SK-N-DZ (cell line): ENCODE measurements at regions not wholly inside any gene's neighbourhood (a gene's known extent, or its start where the extent isn't known, plus 50 kb on each side); places are given as distances from the start of the nearest gene placed in this dataset.
"Not testable (repeated sequence)": the region's sequence is repeated elsewhere in the genome, so short reads cannot be mapped to it uniquely, and the experiment has no call there.

Source experiments
- DNase-seq: peaks from one replicate; pipeline ENCODE4 v3.0.0-alpha.2; 2015; ENCODE audit warnings: low spot score

DNA sequence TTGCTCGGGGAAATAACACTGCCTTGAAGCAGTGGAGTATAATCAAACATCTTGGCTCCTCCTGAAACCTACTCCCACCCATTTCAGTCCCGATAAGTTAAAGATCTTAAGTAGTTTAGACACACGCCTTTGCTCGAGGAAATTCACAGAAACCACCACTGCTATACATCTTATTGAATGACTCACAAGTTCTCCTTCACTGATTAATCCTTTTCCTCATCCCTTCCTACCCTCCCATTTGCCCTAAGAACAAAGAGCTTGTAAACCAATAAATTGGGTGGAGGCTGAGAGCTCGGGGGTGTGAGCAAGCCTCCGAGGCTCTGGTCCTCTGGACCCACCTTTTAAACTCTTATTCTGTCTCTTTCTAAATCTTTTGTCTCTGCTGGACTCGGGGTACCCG, 86.5 kb downstream of the XCL2 start:
- not testable (repeated sequence) for DNase-seq

- no peak for DNase-seq
Measured at GRCh38 chr1:168455764-168456163, 88.0 kb downstream of the XCL2 start.

DNA sequence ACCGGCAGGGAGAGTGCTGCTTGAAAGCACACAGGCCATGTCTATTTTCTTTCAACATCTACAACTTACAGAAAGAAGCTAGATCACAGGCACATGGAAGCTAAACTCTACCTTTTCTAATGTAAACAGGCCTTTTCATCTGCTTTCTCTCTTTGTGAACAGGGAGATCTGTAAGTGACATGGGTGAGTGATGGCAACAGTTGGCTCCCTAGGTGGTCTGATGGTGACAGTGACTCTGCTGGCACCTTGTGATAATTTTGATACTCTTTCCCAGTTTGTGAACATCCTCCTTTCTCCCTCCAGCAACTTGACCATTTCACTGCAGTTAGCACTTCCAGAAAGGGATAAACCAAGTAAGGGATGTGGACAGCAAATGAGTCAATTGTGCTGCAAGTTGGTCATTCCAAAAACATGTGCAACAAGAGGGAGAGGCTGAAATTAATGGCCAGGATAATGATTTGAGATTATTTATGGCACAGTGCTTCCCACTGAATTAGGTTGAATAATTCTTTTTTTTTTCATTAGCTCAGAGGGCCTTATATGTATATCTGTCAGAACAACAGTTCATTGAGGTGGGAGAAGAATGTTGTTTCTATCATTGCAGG, 89.5 kb downstream of the XCL2 start:
- DNase-seq: no peak

- DNase-seq: no peak
Measured at GRCh38 chr1:168453056-168453455, 90.7 kb downstream of the XCL2 start.

- no peak for DNase-seq
Measured at GRCh38 chr1:168452329-168452728, 91.5 kb downstream of the XCL2 start.

- DNase-seq: no peak
Measured at GRCh38 chr1:168447871-168448270, 95.9 kb downstream of the XCL2 start.

- no peak for DNase-seq
Measured at GRCh38 chr1:168446081-168446480, 97.7 kb downstream of the XCL2 start.

DNA sequence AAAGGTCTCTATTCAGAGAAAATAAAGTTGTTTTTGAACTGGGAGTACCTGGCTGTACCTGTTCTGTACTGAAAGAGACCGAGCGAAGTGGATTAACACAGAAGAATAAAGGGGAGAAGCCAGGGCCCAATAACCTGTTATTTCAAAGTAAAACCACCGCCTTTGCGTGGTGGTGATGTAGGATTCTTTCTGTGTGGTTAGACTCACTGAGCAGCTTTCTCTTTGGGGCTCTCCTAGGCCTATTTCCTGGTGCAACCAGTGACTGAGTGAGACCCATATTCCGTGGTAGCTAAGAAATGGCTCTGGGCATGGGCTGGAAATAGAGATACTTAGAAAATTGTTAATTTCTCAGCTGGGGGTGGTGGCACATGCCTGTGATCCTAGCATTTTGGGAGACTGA, 99.9 kb downstream of the XCL2 start:
- DNase-seq: no peak

GRCh38 chr1:168443356-168443755, 100.4 kb downstream of the XCL2 start:
- no peak for DNase-seq

DNA sequence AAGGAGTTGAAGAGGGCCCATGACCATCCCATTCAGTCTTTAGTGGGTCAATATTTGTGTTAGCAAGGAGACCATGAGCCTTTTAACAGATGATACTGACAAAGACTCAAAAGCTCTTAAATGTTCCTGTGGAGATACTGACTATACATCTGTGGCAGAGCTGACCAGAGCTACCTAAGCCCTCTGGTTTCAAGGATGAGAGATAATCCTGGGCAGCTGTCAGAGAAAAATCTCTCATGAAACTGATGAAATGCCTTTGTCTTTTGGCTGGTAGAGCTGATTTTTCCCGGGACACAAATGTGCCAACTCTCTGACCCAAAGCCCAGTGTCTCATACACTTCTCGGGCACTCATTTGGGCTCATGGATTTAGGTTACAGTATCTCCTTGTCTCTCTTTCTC, 100.9 kb downstream of the XCL2 start:
- DNase-seq: no peak

GRCh38 chr1:168441745-168442144, 102.1 kb downstream of the XCL2 start:
- DNase-seq: no peak

DNA sequence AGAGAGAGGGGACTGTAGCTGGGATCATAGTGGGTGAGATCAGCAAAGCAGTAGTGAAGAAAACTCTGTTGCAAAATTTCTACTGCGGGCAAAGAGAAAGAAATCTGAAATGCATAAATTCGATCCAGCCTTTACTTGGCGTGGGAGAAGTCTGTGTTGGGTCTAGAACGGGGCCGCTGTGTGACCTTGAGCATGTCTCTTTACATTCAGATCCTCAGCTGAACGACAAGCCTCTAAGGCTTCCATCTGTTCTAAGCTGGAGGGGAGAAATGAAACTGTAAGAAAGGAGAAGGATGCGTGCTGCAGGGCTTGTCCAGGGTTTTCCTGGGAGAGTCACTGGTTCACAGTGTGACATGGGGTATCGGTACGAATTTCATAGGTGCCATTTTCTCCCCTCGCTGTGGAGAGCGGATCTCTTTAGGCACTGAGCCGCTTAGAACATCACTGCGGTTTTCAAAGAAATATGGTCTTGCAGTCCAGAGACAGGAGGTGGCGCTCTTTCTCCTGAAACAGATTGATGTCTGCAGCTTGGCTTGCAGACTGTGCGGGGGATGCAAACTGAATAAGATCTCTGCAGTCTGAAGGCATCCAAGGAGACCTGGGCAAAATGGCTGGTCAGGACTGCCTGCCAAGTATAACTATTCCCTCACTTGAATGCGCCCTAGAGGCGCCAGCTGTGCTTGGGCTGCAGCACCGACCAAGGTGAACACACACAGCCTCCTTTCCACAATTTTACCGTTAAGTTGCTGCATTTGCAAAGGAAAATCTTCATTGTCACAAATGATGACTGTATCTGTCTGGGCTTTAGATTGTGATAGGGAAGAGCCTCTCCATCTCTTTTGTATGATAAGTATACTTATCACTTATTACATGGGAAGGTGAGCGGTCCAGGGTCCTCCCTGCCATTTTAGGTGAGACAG, 104.1 kb downstream of the XCL2 start:
- peak; percentile 63 for DNase-seq

DNA sequence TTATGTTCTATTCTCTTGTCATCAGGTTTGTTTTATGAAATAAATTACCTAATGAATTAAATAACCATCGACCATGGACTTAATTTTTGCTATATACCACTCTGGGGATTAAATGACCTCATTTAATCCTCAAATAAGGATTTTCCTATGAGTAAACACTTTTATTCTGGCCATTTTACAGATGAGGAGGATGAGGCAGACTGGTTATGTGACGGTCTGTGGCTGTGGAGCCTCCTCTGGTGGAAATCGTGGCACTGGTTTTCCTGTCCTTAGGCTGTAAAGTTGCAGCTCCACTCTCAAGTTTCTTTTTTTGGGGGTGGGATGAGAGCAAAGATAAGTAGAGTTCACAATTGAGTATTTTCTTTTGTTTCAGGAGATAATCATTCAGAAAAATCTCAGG, 105.2 kb downstream of the XCL2 start:
- DNase-seq: no peak

DNA sequence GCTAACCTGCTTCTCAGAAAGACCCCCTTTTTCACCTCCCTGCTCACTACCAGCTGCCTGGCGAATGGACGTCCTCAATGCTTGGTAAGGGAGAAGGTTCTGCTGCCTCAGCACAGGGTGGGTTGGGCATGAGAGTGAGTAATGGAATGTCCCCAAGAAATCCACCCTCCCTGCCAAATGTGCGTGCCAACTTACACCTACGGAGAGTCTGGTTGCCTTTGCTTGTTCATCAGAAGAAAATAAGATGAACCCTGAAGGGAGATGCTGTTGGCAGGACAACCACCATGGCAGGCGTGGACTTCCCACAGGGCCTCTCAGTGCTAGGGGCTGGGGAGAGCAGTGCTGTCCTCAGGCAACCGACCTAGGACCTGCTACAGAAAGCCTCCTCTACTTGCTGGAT, 106.0 kb downstream of the XCL2 start:
- no peak for DNase-seq

DNA sequence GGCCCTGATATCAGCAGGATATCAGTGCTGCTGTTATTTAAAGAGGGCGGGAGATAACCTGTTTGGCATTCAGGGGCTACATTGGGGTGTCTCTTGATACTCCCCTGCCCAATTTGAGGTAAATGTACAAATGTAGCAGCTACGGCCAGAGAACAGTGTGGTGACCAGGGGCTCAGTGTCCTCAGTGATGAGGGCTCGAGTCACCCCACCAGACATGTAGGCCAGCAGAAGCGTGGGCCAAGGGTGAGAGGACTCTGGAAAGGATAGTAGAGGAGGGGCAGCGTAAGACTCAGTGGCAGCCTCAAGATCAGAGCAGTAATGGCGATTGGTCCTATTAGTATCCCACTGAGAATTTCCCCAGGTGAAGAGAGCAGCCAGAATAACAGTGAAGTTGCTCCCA, 108.4 kb downstream of the XCL2 start:
- DNase-seq: no peak

DNA sequence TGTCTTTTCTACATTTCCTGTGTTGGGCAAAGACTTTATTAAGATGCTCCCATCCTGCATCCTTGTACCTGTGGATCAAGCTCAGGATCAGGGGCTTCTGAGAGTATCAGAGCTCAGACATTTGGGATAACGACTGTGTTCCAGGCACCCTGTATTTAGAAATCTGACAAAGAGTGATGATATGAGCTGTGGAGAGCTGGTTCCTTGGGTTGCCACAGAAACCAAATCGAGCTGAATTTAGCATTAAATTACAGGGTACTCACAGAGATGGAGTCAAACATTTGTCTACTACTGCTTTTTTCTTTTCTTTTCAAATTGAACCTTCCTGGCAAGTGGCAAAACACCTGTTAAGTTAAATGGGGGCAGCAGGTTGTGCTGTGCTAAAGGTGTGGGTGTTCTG, 110.6 kb downstream of the XCL2 start:
- no peak for DNase-seq

DNA sequence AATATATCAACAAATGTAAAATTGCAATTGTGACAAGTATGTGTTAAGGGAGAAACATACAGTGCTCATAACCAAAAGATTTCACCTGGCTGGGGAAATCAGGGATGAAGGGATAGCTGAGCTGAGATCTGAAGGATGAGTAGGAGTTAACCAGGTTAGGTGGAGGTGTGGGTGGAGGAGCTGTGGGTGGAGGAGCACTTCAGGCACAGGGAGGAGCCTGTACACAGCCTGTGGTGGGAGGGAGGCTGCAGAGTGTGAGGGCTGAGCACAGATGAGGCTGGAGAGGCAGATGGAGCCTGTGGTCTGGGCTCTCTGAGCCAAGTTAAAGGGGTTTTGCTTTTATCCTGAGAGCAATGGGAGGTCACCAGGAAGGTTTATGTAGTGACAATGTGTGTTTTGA, 111.9 kb downstream of the XCL2 start:
- no peak for DNase-seq

- DNase-seq: no peak
Measured at GRCh38 chr1:168430321-168430720, 113.5 kb downstream of the XCL2 start.

- DNase-seq: no peak
Measured at GRCh38 chr1:168428063-168428731, 115.6 kb downstream of the XCL2 start.

DNA sequence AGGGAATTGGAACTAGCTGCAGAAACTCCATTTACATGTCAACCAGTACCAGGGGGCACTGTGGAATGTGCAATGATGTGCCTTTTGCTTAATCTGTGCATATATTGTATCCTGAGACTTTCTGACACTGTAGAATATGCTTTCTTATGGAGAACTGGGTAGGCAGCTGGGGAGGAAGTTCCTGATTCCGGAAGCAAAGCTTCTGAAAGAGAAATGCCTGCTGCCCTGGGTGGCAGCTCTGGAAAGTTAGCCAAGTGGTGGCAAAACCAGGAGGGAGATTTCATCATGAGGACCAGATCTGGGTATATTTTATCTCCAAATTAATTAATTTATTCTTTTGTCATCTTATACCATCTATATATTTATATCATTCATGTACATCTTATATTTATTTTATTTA, 116.7 kb downstream of the XCL2 start:
- DNase-seq: no peak

DNA sequence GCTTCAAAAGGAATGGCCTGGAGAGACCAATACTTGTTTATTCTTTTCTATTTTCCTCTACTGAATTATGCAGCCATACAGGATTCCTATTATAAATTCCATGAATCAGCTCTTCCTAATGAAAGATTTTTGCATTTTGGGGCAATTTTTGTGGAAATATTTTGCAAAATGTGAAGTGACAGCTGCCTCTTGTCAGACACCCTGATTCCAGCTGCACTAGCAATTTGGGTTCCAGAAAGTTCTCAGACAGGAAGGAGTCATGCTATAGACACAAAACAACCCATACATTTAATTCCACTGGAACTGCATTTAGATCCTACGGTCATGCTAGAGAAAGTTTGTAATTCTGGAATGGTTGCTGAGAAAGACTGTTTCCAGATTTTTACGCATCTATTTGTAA, 119.5 kb downstream of the XCL2 start:
- no peak for DNase-seq

DNA sequence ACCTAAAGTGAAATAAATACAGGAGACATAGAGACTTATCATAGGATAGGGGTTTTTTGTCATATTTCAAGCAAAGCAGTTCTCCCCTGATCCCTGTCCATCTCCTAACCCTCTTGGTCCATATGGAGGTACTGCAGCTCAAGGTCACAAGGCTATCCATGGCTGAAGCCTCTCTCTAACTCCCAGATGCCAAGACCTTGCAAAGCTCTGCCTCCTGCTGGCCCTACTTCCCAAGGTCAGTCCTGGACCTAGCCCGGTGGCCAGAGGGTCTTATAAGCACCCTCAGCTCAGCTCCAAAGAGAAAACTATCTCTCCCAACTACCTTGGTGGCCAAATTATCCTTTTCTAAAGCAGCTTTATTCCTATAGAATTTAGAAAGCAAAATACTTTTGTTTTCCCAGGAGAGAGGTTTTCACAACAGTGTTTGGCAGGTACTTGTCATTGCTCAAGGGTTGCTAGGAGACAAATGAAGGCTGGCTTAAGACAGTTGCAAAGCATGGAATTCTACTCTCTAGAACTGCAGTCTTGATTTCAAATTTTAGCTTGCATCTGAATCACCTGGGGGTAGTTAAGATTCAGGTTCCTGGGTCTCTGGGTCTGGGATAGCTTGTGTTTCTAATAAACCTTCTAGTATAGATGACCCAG, 121.5 kb downstream of the XCL2 start:
- no peak for DNase-seq
